ENCODE measurements at regions not wholly inside any gene's neighbourhood (a gene's known extent, or its start where the extent isn't known, plus 50 kb on each side); places are given as distances from the start of the nearest gene placed in this dataset.

- DNase-seq (no peak), ATAC-seq (no peak)
- Histone ChIP-seq H3K4me1 (ENCODE audit: control insufficient read depth in 2 of 2, insufficient read depth in 2 of 2, low read length in 2 of 2) (no peaks in the 10 kb centered on the region), H3K4me3 (ENCODE audit: low read length) (no peak overlapping the region), H3K9me3 (ENCODE audit: control insufficient read depth in 2 of 3, low read length in 3 of 3) (no peaks in the 10 kb centered on the region), H3K36me3 (ENCODE audit: control insufficient read depth in 2 of 3, insufficient read depth in 3 of 3, low read length in 3 of 3) (no peaks in the 10 kb centered on the region), H3K27me3 (ENCODE audit: control insufficient read depth in 2 of 2, insufficient read depth in 2 of 2, low read length in 2 of 2) (peaks cover 0 to 3% of the 10 kb centered on the region in 2 donors), H3K27ac (ENCODE audit: low read depth, low read length) (no peak overlapping the region)
- Mint-ChIP-seq H3K4me1 (no peaks in the 10 kb centered on the region), H3K9me3 (peaks cover 0 to 11% (median 5%) of the 10 kb centered on the region in 11 donors), H3K27ac (no peak overlapping the region), H3K36me3 (peaks cover 0 to 4% (median 0%) of the 10 kb centered on the region in 5 donors), H3K27me3 (peaks cover 0 to 6% (median 0%) of the 10 kb centered on the region in 5 donors), H3K4me3 (no peak overlapping the region)
- ChIA-PET POLR2A (no interaction called here), CTCF (no interaction called here)
- intact Hi-C loops (cut with micrococcal nuclease), result no loop called here
Observed at GRCh38 chr12:97639702-97640101, 177.1 kb downstream of the RMST start.

DNA sequence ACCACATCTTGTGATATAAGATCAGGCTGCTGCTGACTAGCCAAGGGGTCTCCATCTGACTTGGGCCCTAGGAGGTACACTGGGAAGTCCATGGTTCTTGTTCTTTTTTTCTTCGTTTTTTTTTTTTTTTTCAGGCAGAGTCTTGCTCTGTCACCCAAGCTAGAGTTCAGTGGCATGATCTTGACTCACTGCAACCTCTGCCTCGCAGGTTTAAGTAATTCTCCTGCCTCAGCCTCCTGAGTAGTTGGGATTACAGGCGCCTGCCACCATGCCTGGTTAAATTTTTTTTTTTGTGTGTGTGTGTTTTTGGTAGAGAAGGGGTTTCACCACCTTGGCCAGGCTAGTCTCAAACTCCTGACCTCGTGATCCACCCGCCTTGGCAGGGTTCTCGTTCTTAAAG is 178.2 kb downstream of the RMST start:
- no peaks in the 10 kb centered on the region for H3K4me1 ChIP-seq (ENCODE audit: control insufficient read depth in 2 of 2, insufficient read depth in 2 of 2, low read length in 2 of 2)
- no peak overlapping the region for H3K4me3 ChIP-seq (ENCODE audit: low read length)
- ChIA-PET CTCF (no interaction called here), POLR2A (no interaction called here)
- intact Hi-C loops (cut with micrococcal nuclease), result no loop called here
- ATAC-seq (no peak), DNase-seq (no peak)
- no peak overlapping the region for H3K27ac ChIP-seq (ENCODE audit: low read depth, low read length)
- H3K27me3 ChIP-seq (ENCODE audit: control insufficient read depth in 2 of 2, insufficient read depth in 2 of 2, low read length in 2 of 2), result peaks cover 0 to 3% of the 10 kb centered on the region in 2 donors
- no peaks in the 10 kb centered on the region for H3K36me3 ChIP-seq (ENCODE audit: control insufficient read depth in 2 of 3, insufficient read depth in 3 of 3, low read length in 3 of 3)
- H3K27me3 Mint-ChIP-seq, result peaks cover 0 to 6% (median 0%) of the 10 kb centered on the region in 5 donors
- H3K4me3 Mint-ChIP-seq, result no peak overlapping the region
- peaks cover 0 to 11% (median 4%) of the 10 kb centered on the region in 11 donors for H3K9me3 Mint-ChIP-seq
- H3K9me3 ChIP-seq (ENCODE audit: control insufficient read depth in 2 of 3, low read length in 3 of 3), result no peaks in the 10 kb centered on the region
- no peak overlapping the region for H3K27ac Mint-ChIP-seq
- H3K4me1 Mint-ChIP-seq, result no peaks in the 10 kb centered on the region
- H3K36me3 Mint-ChIP-seq, result peaks cover 0 to 4% (median 0%) of the 10 kb centered on the region in 5 donors

DNA sequence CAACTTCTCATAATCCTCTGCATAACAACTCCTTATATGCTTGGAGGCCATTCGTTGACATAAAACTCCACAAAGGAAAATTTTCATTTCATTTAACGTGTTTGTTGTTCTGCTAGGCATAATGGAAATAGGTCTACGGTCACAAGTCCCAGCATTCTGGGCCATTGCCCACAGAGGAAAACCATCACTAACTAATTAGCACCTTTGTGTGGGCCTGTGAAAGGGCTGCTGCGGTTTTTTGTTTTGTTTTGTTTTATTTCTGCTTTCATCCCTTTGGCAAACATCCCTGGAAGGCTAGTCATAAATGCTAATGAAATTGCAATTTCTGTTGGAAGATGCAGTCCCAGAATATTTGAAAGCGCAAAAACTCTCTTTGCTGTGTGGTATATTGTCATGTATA is 180.3 kb downstream of the RMST start:
- H3K4me3 Mint-ChIP-seq, result no peak overlapping the region
- Histone ChIP-seq H3K9me3 (ENCODE audit: control insufficient read depth in 2 of 3, low read length in 3 of 3) (no peaks in the 10 kb centered on the region), H3K4me3 (ENCODE audit: low read length) (no peak overlapping the region), H3K27ac (ENCODE audit: low read depth, low read length) (no peak overlapping the region), H3K4me1 (ENCODE audit: control insufficient read depth in 2 of 2, insufficient read depth in 2 of 2, low read length in 2 of 2) (no peaks in the 10 kb centered on the region), H3K36me3 (ENCODE audit: control insufficient read depth in 2 of 3, insufficient read depth in 3 of 3, low read length in 3 of 3) (no peaks in the 10 kb centered on the region), H3K27me3 (ENCODE audit: control insufficient read depth in 2 of 2, insufficient read depth in 2 of 2, low read length in 2 of 2) (peaks cover 0 to 3% of the 10 kb centered on the region in 2 donors)
- H3K36me3 Mint-ChIP-seq, result peaks cover 0 to 4% (median 0%) of the 10 kb centered on the region in 5 donors
- peaks cover 0 to 6% (median 0%) of the 10 kb centered on the region in 5 donors for H3K27me3 Mint-ChIP-seq
- intact Hi-C loops (cut with micrococcal nuclease), result no loop called here
- no peak for ATAC-seq
- H3K27ac Mint-ChIP-seq, result no peak overlapping the region
- no peak for DNase-seq
- no peaks in the 10 kb centered on the region for H3K4me1 Mint-ChIP-seq
- peaks cover 0 to 11% (median 3%) of the 10 kb centered on the region in 11 donors for H3K9me3 Mint-ChIP-seq
- ChIA-PET CTCF (no interaction called here), POLR2A (no interaction called here)

DNA sequence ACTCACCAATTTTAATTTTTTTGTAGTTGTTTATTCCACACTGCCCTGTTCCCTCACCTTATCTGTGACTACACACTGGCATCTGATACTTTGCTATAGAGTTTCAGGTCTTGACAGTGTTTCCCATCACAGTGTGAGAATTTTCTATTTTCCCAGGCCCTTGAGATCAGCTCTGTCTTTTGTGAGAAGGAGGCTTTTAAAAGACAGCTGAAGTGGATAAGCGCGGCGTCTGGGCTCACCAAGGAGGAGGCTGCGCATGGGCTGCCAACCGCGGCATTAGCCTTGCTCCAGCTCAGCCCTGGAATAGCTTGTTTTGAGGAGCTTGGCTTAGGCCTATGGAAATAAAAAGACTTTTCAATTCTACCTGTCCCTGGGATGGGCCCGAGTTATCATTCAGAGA is 181.3 kb downstream of the RMST start:
- Mint-ChIP-seq H3K4me3 (no peak overlapping the region), H3K36me3 (peaks cover 0 to 4% (median 0%) of the 10 kb centered on the region in 5 donors), H3K4me1 (no peaks in the 10 kb centered on the region), H3K27ac (no peak overlapping the region), H3K9me3 (peaks cover 0 to 11% (median under 1%) of the 10 kb centered on the region in 11 donors), H3K27me3 (peaks cover 0 to 6% (median 0%) of the 10 kb centered on the region in 5 donors)
- no peak for ATAC-seq
- intact Hi-C loops (cut with micrococcal nuclease), result no loop called here
- Histone ChIP-seq H3K4me3 (ENCODE audit: low read length) (no peak overlapping the region), H3K9me3 (ENCODE audit: control insufficient read depth in 2 of 3, low read length in 3 of 3) (no peaks in the 10 kb centered on the region), H3K36me3 (ENCODE audit: control insufficient read depth in 2 of 3, insufficient read depth in 3 of 3, low read length in 3 of 3) (no peaks in the 10 kb centered on the region), H3K27me3 (ENCODE audit: control insufficient read depth in 2 of 2, insufficient read depth in 2 of 2, low read length in 2 of 2) (peaks cover 0 to 3% of the 10 kb centered on the region in 2 donors), H3K4me1 (ENCODE audit: control insufficient read depth in 2 of 2, insufficient read depth in 2 of 2, low read length in 2 of 2) (no peaks in the 10 kb centered on the region), H3K27ac (ENCODE audit: low read depth, low read length) (no peak overlapping the region)
- DNase-seq, result no peak
- CTCF ChIA-PET, result no interaction called here
- POLR2A ChIA-PET, result no interaction called here

- CTCF ChIA-PET, result no interaction called here
- Mint-ChIP-seq H3K27me3 (peaks cover 0 to 6% (median 0%) of the 10 kb centered on the region in 5 donors), H3K36me3 (peaks cover 0 to 4% (median 0%) of the 10 kb centered on the region in 5 donors), H3K4me1 (no peaks in the 10 kb centered on the region), H3K27ac (no peak overlapping the region), H3K4me3 (no peak overlapping the region), H3K9me3 (peaks cover 0 to 19% (median 1%) of the 10 kb centered on the region in 11 donors)
- intact Hi-C loops (cut with micrococcal nuclease), result no loop called here
- ATAC-seq, result no peak
- POLR2A ChIA-PET, result no interaction called here
- H3K9me3 ChIP-seq (ENCODE audit: control insufficient read depth in 2 of 3, low read length in 3 of 3), result no peaks in the 10 kb centered on the region
- no peaks in the 10 kb centered on the region for H3K27me3 ChIP-seq (ENCODE audit: control insufficient read depth in 2 of 2, insufficient read depth in 2 of 2, low read length in 2 of 2)
- no peak for DNase-seq
- H3K36me3 ChIP-seq (ENCODE audit: control insufficient read depth in 2 of 3, insufficient read depth in 3 of 3, low read length in 3 of 3), result no peaks in the 10 kb centered on the region
- no peak overlapping the region for H3K27ac ChIP-seq (ENCODE audit: low read depth, low read length)
- no peak overlapping the region for H3K4me3 ChIP-seq (ENCODE audit: low read length)
- no peaks in the 10 kb centered on the region for H3K4me1 ChIP-seq (ENCODE audit: control insufficient read depth in 2 of 2, insufficient read depth in 2 of 2, low read length in 2 of 2)
Observed at GRCh38 chr12:97645726-97646125, 183.1 kb downstream of the RMST start.

DNA sequence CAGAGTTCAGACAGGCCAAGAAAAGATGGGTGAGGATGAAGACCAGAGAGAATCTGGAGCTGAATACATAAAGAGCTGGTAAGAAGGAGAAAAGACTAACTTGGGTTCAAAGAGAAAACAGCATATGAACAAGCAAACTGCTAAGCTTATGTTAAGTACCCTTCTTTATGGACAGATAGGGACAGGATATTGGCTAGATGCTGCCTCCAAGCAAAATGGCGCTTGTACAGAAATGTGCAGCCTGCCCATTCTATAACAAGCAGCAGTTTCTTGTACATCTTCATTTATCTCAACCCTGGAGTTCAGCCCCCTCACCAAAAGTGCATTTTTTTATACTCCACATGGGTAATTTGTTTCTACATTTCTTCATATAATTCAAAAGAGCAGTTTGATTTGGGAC is 184.5 kb downstream of the RMST start:
- Mint-ChIP-seq H3K4me1 (no peaks in the 10 kb centered on the region), H3K27me3 (peaks cover 0 to 6% (median 0%) of the 10 kb centered on the region in 5 donors), H3K4me3 (no peak overlapping the region), H3K36me3 (peaks cover 0 to under 1% (median 0%) of the 10 kb centered on the region in 5 donors), H3K27ac (no peak overlapping the region), H3K9me3 (peaks cover 0 to 17% (median 1%) of the 10 kb centered on the region in 11 donors)
- DNase-seq (no peak), ATAC-seq (no peak)
- no peaks in the 10 kb centered on the region for H3K9me3 ChIP-seq (ENCODE audit: control insufficient read depth in 2 of 3, low read length in 3 of 3)
- H3K27ac ChIP-seq (ENCODE audit: low read depth, low read length), result no peak overlapping the region
- no peaks in the 10 kb centered on the region for H3K36me3 ChIP-seq (ENCODE audit: control insufficient read depth in 2 of 3, insufficient read depth in 3 of 3, low read length in 3 of 3)
- ChIA-PET CTCF (no interaction called here), POLR2A (no interaction called here)
- H3K4me1 ChIP-seq (ENCODE audit: control insufficient read depth in 2 of 2, insufficient read depth in 2 of 2, low read length in 2 of 2), result no peaks in the 10 kb centered on the region
- no peaks in the 10 kb centered on the region for H3K27me3 ChIP-seq (ENCODE audit: control insufficient read depth in 2 of 2, insufficient read depth in 2 of 2, low read length in 2 of 2)
- no peak overlapping the region for H3K4me3 ChIP-seq (ENCODE audit: low read length)
- intact Hi-C loops (cut with micrococcal nuclease), result no loop called here

DNA sequence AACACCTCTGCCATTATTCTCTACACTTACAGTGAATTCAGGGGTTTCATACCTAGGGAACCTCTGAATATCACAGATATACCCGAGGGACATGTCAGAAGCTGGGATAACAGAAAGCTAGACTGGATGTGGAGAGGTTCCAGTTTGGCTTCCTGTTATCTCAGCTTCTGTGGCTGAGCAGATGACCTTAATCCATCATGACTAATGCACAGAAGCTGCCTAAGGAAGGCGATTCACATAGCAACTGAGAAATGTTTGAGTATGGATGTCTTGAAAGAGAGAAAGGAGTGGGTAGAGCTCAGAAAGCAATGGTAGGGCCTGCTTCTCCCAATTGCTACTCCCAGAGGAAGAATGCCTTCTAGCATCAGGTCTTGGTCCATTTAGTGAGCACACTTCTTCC is 187.6 kb downstream of the RMST start:
- ChIA-PET CTCF (no interaction called here), POLR2A (no interaction called here)
- no peaks in the 10 kb centered on the region for H3K27me3 ChIP-seq (ENCODE audit: control insufficient read depth in 2 of 2, insufficient read depth in 2 of 2, low read length in 2 of 2)

More for the DNA sequence above, 187.6 kb downstream of the RMST start:
- DNase-seq (no peak), ATAC-seq (no peak)
- Mint-ChIP-seq H3K4me3 (no peak overlapping the region), H3K4me1 (no peaks in the 10 kb centered on the region), H3K27ac (no peak overlapping the region), H3K9me3 (peaks cover 0 to 14% (median 2%) of the 10 kb centered on the region in 11 donors), H3K27me3 (no peaks in the 10 kb centered on the region), H3K36me3 (peaks cover 0 to 6% (median 0%) of the 10 kb centered on the region in 5 donors)
- H3K27ac ChIP-seq (ENCODE audit: low read depth, low read length), result no peak overlapping the region
- intact Hi-C loops (cut with micrococcal nuclease), result no loop called here
- no peaks in the 10 kb centered on the region for H3K36me3 ChIP-seq (ENCODE audit: control insufficient read depth in 2 of 3, insufficient read depth in 3 of 3, low read length in 3 of 3)
- H3K4me1 ChIP-seq (ENCODE audit: control insufficient read depth in 2 of 2, insufficient read depth in 2 of 2, low read length in 2 of 2), result no peaks in the 10 kb centered on the region
- H3K4me3 ChIP-seq (ENCODE audit: low read length), result no peak overlapping the region
- H3K9me3 ChIP-seq (ENCODE audit: control insufficient read depth in 2 of 3, low read length in 3 of 3), result no peaks in the 10 kb centered on the region
